Motor neuron (in vitro differentiated cells): ENCODE measurements at regions not wholly inside any gene's neighbourhood (a gene's known extent, or its start where the extent isn't known, plus 50 kb on each side); places are given as distances from the start of the nearest gene placed in this dataset.

Experiments
- ATAC-seq, 8 experiments: fragments of 200-7000 bp; cut with Tn5 transposase; replicated peaks in 6 of 8; 2 replicates each; pipeline ENCODE4 v1.8.0; 2021; ENCODE audit warnings: mild to moderate bottlenecking in 8 of 8, moderate library complexity in 8 of 8
- H3K27ac ChIP-seq, 2 donors: fragments of 250-450 bp; sonication (Bioruptor Pico); 2 replicates each; pipeline ENCODE4 v1.9.0; 2021; ENCODE audit warnings: antibody characterized with exemption in 2 of 2, mild to moderate bottlenecking in 2 of 2, moderate library complexity in 1 of 2
- H3K4me1 ChIP-seq, 2 donors: fragments of 250-450 bp; sonication (Bioruptor Pico); replicated peaks in 1 of 2; 2 replicates each; pipeline ENCODE4 v1.6.1; 2021; ENCODE audit warnings: antibody characterized with exemption in 2 of 2, mild to moderate bottlenecking in 2 of 2, moderate library complexity in 1 of 2
- H3K4me3 ChIP-seq, 5 donors: fragments of 250-450 bp; sonication (Bioruptor Pico); 2 replicates each; pipeline ENCODE4 v1.9.0; 2021; ENCODE audit warnings: antibody characterized with exemption in 5 of 5, mild to moderate bottlenecking in 5 of 5, moderate library complexity in 4 of 5
- WGBS, 10 experiments: fragments of 450-650 bp; shearing (Covaris generic); methylation state at CpG; one replicate each; pipeline ENCODE4 v1.0.0; 2022; 5-methylcytosine and 5-hydroxymethylcytosine counted together
- in situ Hi-C, 9 experiments: fragments of 400-800 bp; cut with MboI; loops; one replicate each; pipeline ENCODE4 v1.15.0; 2021; ENCODE audit warnings: low sequenced_read_pairs in 9 of 9, low pct_unique_long_range_greater_than_20kb in 2 of 9; ENCODE audit not compliant: unreplicated experiment in 9 of 9

GRCh38 chr4:126448086-126448845 is 1133.5 kb downstream of the FAT4 start:
- in situ Hi-C loops = no loop called here
- peaks cover 4 to 10% of the 10 kb centered on the region in 2 donors for H3K4me1 ChIP-seq
- peak in 4 of 8 experiments; percentile 34 to 93 (median 56) for ATAC-seq
- H3K4me3 ChIP-seq = no peak overlapping the region
- 0 to 100% (median 78%) methylated on average over 1 to 6 of the region's 7 CpGs; no CpG with 5 or more reads in 3 of the 10 experiments for WGBS, 10 experiments
- H3K27ac ChIP-seq = no peak overlapping the region

- H3K27ac ChIP-seq = no peak overlapping the region
- no peak overlapping the region for H3K4me3 ChIP-seq
- ATAC-seq = peak in 4 of 8 experiments; percentile 20 to 75 (median 48)
- WGBS, 10 experiments = 6 to 100% (median 83%) methylated on average over 1 to 2 of the region's 2 CpGs
- H3K4me1 ChIP-seq = peaks cover 4 to 10% of the 10 kb centered on the region in 2 donors
- in situ Hi-C loops = no loop called here
These were observed 1136.6 kb downstream of the FAT4 start for GRCh38 chr4:126451237-126451873.

- Histone ChIP-seq H3K27ac (no peak overlapping the region), H3K4me3 (no peak overlapping the region), H3K4me1 (no peaks in the 10 kb centered on the region)
- 56 to 96% (median 80%) methylated on average over 1 to 4 of the region's 4 CpGs for WGBS, 10 experiments
- in situ Hi-C loops = no loop called here
- no peak for ATAC-seq
These were observed 1141.1 kb downstream of the FAT4 start for GRCh38 chr4:126455865-126456264.

GRCh38 chr4:126458993-126459392 is 1144.2 kb downstream of the FAT4 start:
- WGBS, 10 experiments = 40 to 100% (median 96%) methylated on average over 1 of the region's 1 CpG; no CpG with 5 or more reads in 4 of the 10 experiments
- no peak for ATAC-seq
- Histone ChIP-seq H3K27ac (no peak overlapping the region), H3K4me3 (no peak overlapping the region), H3K4me1 (no peaks in the 10 kb centered on the region)
- in situ Hi-C loops = no loop called here

- in situ Hi-C loops = no loop called here
- H3K4me1 ChIP-seq = no peaks in the 10 kb centered on the region
- WGBS, 10 experiments = 0 to 83% (median 50%) methylated on average over 1 of the region's 1 CpG; no CpG with 5 or more reads in 3 of the 10 experiments
- no peak overlapping the region for H3K27ac ChIP-seq
- no peak overlapping the region for H3K4me3 ChIP-seq
- no peak for ATAC-seq
These were observed 1150.6 kb downstream of the FAT4 start for GRCh38 chr4:126465341-126465740.

GRCh38 chr4:126466848-126467247 is 1152.1 kb downstream of the FAT4 start:
- no peak overlapping the region for H3K4me3 ChIP-seq
- 69 to 94% (median 91%) methylated on average over 1 to 2 of the region's 2 CpGs for WGBS, 10 experiments
- no peaks in the 10 kb centered on the region for H3K4me1 ChIP-seq
- H3K27ac ChIP-seq = no peak overlapping the region
- ATAC-seq = no peak
- in situ Hi-C loops = no loop called here

- in situ Hi-C loops = no loop called here
- Histone ChIP-seq H3K4me1 (no peaks in the 10 kb centered on the region), H3K4me3 (no peak overlapping the region), H3K27ac (no peak overlapping the region)
- ATAC-seq = no peak
- WGBS, 10 experiments = 100% methylated on average over 1 of the region's 1 CpG; no CpG with 5 or more reads in 4 of the 10 experiments
These were observed 1153.4 kb downstream of the FAT4 start for GRCh38 chr4:126468144-126468543.

- Histone ChIP-seq H3K4me1 (no peaks in the 10 kb centered on the region), H3K4me3 (no peak overlapping the region), H3K27ac (no peak overlapping the region)
- WGBS, 10 experiments = 51 to 100% (median 80%) methylated on average over 1 to 3 of the region's 3 CpGs; no CpG with 5 or more reads in 1 of the 10 experiments
- in situ Hi-C loops = no loop called here
- ATAC-seq = no peak
These were observed 1156.1 kb downstream of the FAT4 start for GRCh38 chr4:126470862-126471261.

GRCh38 chr4:126475730-126476129 is 1157.0 kb upstream of the INTU start:
- in situ Hi-C loops = no loop called here
- 28 to 100% (median 86%) methylated on average over 1 to 2 of the region's 2 CpGs; no CpG with 5 or more reads in 3 of the 10 experiments for WGBS, 10 experiments
- ATAC-seq = no peak

GRCh38 chr4:126479709-126480108 is 1153.0 kb upstream of the INTU start:
- no peaks in the 10 kb centered on the region for H3K4me1 ChIP-seq
- ATAC-seq = no peak
- H3K27ac ChIP-seq = no peak overlapping the region
- H3K4me3 ChIP-seq = no peak overlapping the region
- in situ Hi-C loops = no loop called here
- 47 to 100% (median 83%) methylated on average over 2 to 6 of the region's 7 CpGs; no CpG with 5 or more reads in 3 of the 10 experiments for WGBS, 10 experiments

More at GRCh38 chr4:126475730-126476129, 1157.0 kb upstream of the INTU start:
- no peaks in the 10 kb centered on the region for H3K4me1 ChIP-seq
- H3K4me3 ChIP-seq = no peak overlapping the region
- no peak overlapping the region for H3K27ac ChIP-seq

- Histone ChIP-seq H3K27ac (no peak overlapping the region), H3K4me1 (no peaks in the 10 kb centered on the region), H3K4me3 (no peak overlapping the region)
- in situ Hi-C loops = no loop called here
- ATAC-seq = no peak
These were observed 1150.4 kb upstream of the INTU start for GRCh38 chr4:126482311-126482710.

- H3K27ac ChIP-seq = no peak overlapping the region
- in situ Hi-C loops = no loop called here
- WGBS, 10 experiments = 0 to 100% (median 83%) methylated on average over 1 of the region's 1 CpG; no CpG with 5 or more reads in 2 of the 10 experiments
- no peak overlapping the region for H3K4me3 ChIP-seq
- peak in 2 of 8 experiments; percentile 20 to 51 for ATAC-seq
- H3K4me1 ChIP-seq = no peaks in the 10 kb centered on the region
These were observed 1146.4 kb upstream of the INTU start for GRCh38 chr4:126486377-126486776.

- no peak overlapping the region for H3K4me3 ChIP-seq
- no peaks in the 10 kb centered on the region for H3K4me1 ChIP-seq
- H3K27ac ChIP-seq = no peak overlapping the region
- in situ Hi-C loops = no loop called here
- WGBS, 10 experiments = 60 to 100% (median 90%) methylated on average over 2 to 9 of the region's 33 CpGs; no CpG with 5 or more reads in 5 of the 10 experiments
- ATAC-seq = no peak
These were observed 1142.8 kb upstream of the INTU start for GRCh38 chr4:126489826-126490463.
